Transverse colon (tissue), 4 donors: ENCODE measurements at regions not wholly inside any gene's neighbourhood (a gene's known extent, or its start where the extent isn't known, plus 50 kb on each side); places are given as distances from the start of the nearest gene placed in this dataset.

Experiments
- DNase-seq: peaks from one replicate; pipeline ENCODE4 v3.0.0-alpha.2; 2019
- H3K27ac ChIP-seq, 4 donors: fragments of 200-600 bp; sonication (generic); 2 replicates each; pipeline ENCODE4 v1.5.1; 2016 to 2018; ENCODE audit warnings: inconsistent platforms in 4 of 4
- H3K27me3 ChIP-seq: fragments of 200-600 bp; sonication (generic); 2 replicates; pipeline ENCODE4 v1.5.1; 2017; ENCODE audit warnings: inconsistent platforms
- H3K36me3 ChIP-seq, 4 donors: fragments of 200-600 bp; sonication (generic); 2 replicates each; pipeline ENCODE4 v1.5.1; 2017 to 2019; ENCODE audit warnings: inconsistent platforms in 4 of 4
- H3K4me1 ChIP-seq, 4 donors: fragments of 200-600 bp; sonication (generic); 2 replicates each; pipeline ENCODE4 v1.5.1; 2017 to 2020; ENCODE audit warnings: inconsistent platforms in 4 of 4
- H3K4me3 ChIP-seq, 4 donors: fragments of 200-600 bp; sonication (generic); 1 replicate in 1 of 4; 2 replicates in 3 of 4; pipeline versions ENCODE4 v1.5.1 to v1.6.1; 2017 to 2019; ENCODE audit warnings: inconsistent platforms in 4 of 4
- H3K9me3 ChIP-seq, 2 donors: fragments of 200-600 bp; sonication (generic); 2 replicates each; pipeline ENCODE4 v1.5.1; 2017 to 2019; ENCODE audit warnings: inconsistent platforms in 2 of 2
- CTCF ChIP-seq, 5 experiments: fragments of 200-600 bp in 3 of 5; fragments of 450-650 bp in 2 of 5; sonication (generic) in 3 of 5; IDR thresholded peaks; 1 replicate in 2 of 5; 2 replicates in 3 of 5; pipeline ENCODE4 v1.5.1; 2016 to 2017; ENCODE audit warnings: antibody characterized with exemption in 5 of 5, inconsistent platforms in 3 of 5, mild to moderate bottlenecking in 2 of 5, moderate library complexity in 1 of 5
- EP300 ChIP-seq: sonication (generic); formaldehyde crosslinking; IDR thresholded peaks from one replicate; pipeline ENCODE4 v1.6.1; 2017; ENCODE audit warnings: antibody characterized with exemption, low read depth
- POLR2A ChIP-seq: fragments of 450-650 bp; IDR thresholded peaks from one replicate; pipeline ENCODE4 v1.6.1; 2016; ENCODE audit warnings: antibody characterized with exemption, mild to moderate bottlenecking, moderate library complexity
- POLR2AphosphoS5 ChIP-seq, 3 donors: sonication (generic); formaldehyde crosslinking; IDR thresholded peaks; one replicate each; pipeline ENCODE4 v1.6.1; 2016; ENCODE audit warnings: antibody characterized with exemption in 3 of 3
- WGBS, 2 donors: methylation state at CpG; one replicate each; pipeline ENCODE4 v1.1.5; 2018; ENCODE audit warnings: low coverage in 1 of 2; 5-methylcytosine and 5-hydroxymethylcytosine counted together
- in situ Hi-C, 4 donors: fragments of 200-750 bp; cut with MboI; loops; one replicate each; pipeline versions ENCODE4 v1.15.0 to v1.15.1; 2017; ENCODE audit warnings: low sequenced_read_pairs in 3 of 4, low pct_ligation_motif_present in 1 of 4, low pct_unique_long_range_greater_than_20kb in 1 of 4
- intact Hi-C: fragments of 100-400 bp; cut with DNase I; formaldehyde crosslinking; loops from one replicate; pipeline ENCODE4 v1.15.1; 2023; ENCODE audit warnings: low total_unique reads

DNA sequence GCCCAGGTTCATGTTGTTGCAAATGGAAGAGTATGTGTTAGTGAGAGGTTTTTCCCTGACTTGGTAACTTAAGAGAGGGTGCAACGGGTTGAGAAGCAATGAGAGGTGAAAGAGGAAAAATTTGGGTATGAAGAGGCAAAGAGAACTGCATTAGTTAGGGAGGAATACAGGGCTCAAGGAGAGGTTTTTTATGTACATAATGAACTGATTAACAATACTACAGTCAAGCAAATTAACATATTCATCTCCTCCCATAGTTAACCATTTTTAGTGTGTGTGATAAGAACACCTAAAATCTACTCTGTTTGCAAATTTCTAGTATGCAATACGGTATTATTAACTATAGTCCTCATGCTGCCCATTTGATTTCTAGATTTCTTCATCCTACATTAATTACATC, 79.5 kb upstream of the HTR1E start:
- 65 to 89% methylated on average over 2 of the region's 2 CpGs for WGBS, 2 donors
- in situ Hi-C loops (loop anchor here in 2 of 4 donors (25.0 kb wide), 1 partner anchor 1095 kb away; no protein-coding TSS in a partner anchor), intact Hi-C loops (loop anchor here (10.0 kb wide), 1 partner anchor 877 kb away; no protein-coding TSS in a partner anchor)
- Histone ChIP-seq H3K9me3 (no peaks in the 10 kb centered on the region), H3K27ac (no peak overlapping the region), H3K27me3 (no peaks in the 10 kb centered on the region), H3K4me3 (no peak overlapping the region), H3K4me1 (no peaks in the 10 kb centered on the region), H3K36me3 (no peaks in the 10 kb centered on the region)
- DNase-seq: no peak
- TF ChIP-seq POLR2AphosphoS5 (IDR thresholded peaks at IDR 0.05): no peak
- TF ChIP-seq EP300: no peak
- TF ChIP-seq POLR2A: no peak
- no peak for TF ChIP-seq CTCF (IDR thresholded peaks at IDR 0.05)

- 23 to 39% methylated on average over 2 to 3 of the region's 3 CpGs for WGBS, 2 donors
- Histone ChIP-seq H3K27me3 (no peaks in the 10 kb centered on the region), H3K36me3 (no peaks in the 10 kb centered on the region), H3K4me3 (no peak overlapping the region), H3K27ac (no peak overlapping the region), H3K9me3 (no peaks in the 10 kb centered on the region), H3K4me1 (no peaks in the 10 kb centered on the region)
- no peak for TF ChIP-seq EP300
- TF ChIP-seq POLR2AphosphoS5 (IDR thresholded peaks at IDR 0.05): no peak
- TF ChIP-seq CTCF (IDR thresholded peaks at IDR 0.05): peak; percentile 48 to 64 (median 54)
- no peak for TF ChIP-seq POLR2A
- intact Hi-C loops: loop anchor here (10.0 kb wide), 1 partner anchor 878 kb away; no protein-coding TSS in a partner anchor
- in situ Hi-C loops: loop anchor here in 2 of 4 donors (25.0 kb wide), 1 partner anchor 1095 kb away; no protein-coding TSS in a partner anchor
- peak; percentile 11 for DNase-seq
These were observed 80.3 kb upstream of the HTR1E start for GRCh38 chr6:86856937-86857563.

GRCh38 chr6:86856379-86856778, 80.9 kb upstream of the HTR1E start:
- no peak overlapping the region for H3K27ac ChIP-seq
- in situ Hi-C loops: loop anchor here in 2 of 4 donors (25.0 kb wide), 1 partner anchor 1094 kb away; no protein-coding TSS in a partner anchor

DNA sequence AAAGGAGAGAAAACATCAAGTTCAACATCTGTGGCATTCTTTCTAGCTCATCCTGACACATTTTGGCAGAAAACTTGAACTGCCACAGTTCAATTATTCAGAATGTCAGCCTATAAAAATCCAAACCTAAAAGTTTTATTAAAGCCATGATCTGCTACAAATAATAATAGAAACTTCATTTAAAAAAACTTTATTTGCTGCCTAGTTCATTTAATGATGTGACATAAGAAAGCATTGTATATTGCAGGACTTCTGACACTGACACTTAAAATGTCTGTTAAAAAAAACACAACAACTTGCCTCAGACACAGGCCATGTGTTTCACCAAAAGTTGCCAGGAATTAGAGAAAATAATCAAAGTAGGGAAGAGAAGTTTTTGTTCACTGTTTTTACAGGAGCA, 88.3 kb upstream of the HTR1E start:
- Histone ChIP-seq H3K4me1 (no peaks in the 10 kb centered on the region), H3K27ac (no peak overlapping the region), H3K36me3 (no peaks in the 10 kb centered on the region), H3K9me3 (no peaks in the 10 kb centered on the region), H3K4me3 (no peak overlapping the region), H3K27me3 (no peaks in the 10 kb centered on the region)
- intact Hi-C loops (no loop called here), in situ Hi-C loops (no loop called here)
- no peak for DNase-seq
- no peak for TF ChIP-seq CTCF (IDR thresholded peaks at IDR 0.05)
- TF ChIP-seq POLR2A: no peak
- no peak for TF ChIP-seq EP300
- TF ChIP-seq POLR2AphosphoS5 (IDR thresholded peaks at IDR 0.05): no peak

More at GRCh38 chr6:86856379-86856778, 80.9 kb upstream of the HTR1E start:
- intact Hi-C loops: loop anchor here (10.0 kb wide), 1 partner anchor 878 kb away; no protein-coding TSS in a partner anchor
- no peaks in the 10 kb centered on the region for H3K4me1 ChIP-seq
- H3K9me3 ChIP-seq: no peaks in the 10 kb centered on the region
- TF ChIP-seq CTCF (IDR thresholded peaks at IDR 0.05) (no peak), EP300 (no peak), POLR2A (no peak)
- H3K27me3 ChIP-seq: no peaks in the 10 kb centered on the region
- H3K4me3 ChIP-seq: no peak overlapping the region
- no peaks in the 10 kb centered on the region for H3K36me3 ChIP-seq
- no peak for DNase-seq
